ENCODE measurements at regions not wholly inside any gene's neighbourhood (a gene's known extent, or its start where the extent isn't known, plus 50 kb on each side); places are given as distances from the start of the nearest gene placed in this dataset.

DNA sequence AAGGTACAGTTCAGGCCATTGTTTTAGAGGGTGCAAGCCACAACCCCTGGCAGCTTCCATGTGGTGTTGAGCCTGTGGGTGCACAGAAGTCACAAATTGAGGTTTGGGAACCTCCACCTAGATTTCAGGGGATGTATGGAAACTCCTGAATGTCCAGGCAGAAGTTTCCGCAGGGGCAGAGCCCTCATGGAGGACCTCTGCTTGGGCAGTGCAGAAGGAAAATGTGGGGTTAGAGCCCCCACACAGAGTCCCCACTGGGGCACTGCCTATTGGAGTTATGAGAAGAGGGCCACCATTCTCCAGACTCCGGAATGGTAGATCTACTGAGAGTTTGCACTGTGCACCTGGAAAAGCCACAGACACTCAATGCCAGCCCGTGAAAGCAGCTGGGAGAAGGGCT is 242.0 kb upstream of the ACTRT1 start:
- intact Hi-C loops (cut with DNase I, micrococcal nuclease) = no loop called here
- DNase-seq (no peak), ATAC-seq (no peak)

DNA sequence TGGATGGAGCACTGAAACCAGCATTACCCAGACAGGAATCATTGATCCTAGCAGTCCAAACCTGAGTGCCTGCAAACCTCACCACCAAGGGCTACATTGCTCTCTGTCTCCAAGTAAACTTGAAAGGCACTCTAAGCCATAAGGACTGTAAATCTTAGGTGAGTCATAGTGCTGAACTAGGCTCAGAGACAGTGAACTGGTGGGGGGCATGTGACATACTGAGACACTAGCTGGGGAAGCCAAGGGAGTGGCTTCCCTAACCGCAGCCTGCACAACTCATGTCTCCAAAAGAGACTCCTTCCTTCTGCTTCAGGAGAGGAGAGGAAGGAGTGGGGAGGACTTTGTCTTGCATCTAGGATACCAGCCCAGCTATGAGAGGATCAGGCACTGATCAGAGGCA is 235.5 kb upstream of the ACTRT1 start:
- DNase-seq (no peak), ATAC-seq (no peak)
- intact Hi-C loops (cut with DNase I, micrococcal nuclease) = no loop called here

DNA sequence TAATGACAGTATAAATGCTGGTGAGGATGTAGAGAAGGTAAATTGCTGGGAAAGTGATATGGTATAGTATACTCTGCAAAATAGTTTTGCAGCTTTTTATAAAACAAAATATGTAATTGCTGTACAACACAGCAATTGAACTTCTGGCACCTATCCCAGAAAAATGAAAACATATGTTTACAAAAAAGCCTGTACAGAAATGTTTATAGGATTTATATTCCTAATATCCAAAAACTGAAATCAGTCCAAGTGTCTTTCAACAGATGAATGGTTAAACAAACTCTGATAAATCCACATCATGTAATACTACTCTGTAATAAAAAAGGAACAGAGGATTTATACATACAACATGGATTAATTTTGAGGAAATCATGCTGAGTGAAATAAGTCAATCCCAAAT is 198.4 kb upstream of the ACTRT1 start:
- no peak for DNase-seq
- intact Hi-C loops (cut with DNase I, micrococcal nuclease) = no loop called here
- no peak for ATAC-seq

DNA sequence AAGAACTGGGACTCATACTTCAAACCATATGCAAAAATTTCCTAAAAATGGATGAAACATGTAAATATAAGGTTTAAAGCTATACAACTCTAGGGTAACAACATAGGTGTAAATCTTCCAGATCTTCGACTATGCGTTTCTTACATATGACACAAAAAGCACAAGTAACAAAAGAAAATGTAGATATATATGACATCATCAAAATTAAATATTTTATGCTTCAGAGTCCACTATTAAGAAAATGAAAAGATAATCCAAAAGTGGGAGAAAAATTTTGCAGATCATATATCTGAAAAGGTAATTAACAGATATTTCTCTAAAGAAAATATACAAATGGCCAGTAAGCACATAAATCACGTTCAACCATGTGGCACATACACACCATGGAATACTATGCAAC is 164.2 kb upstream of the ACTRT1 start:
- intact Hi-C loops (cut with DNase I, micrococcal nuclease) = no loop called here
- DNase-seq = no peak
- no peak for ATAC-seq

DNA sequence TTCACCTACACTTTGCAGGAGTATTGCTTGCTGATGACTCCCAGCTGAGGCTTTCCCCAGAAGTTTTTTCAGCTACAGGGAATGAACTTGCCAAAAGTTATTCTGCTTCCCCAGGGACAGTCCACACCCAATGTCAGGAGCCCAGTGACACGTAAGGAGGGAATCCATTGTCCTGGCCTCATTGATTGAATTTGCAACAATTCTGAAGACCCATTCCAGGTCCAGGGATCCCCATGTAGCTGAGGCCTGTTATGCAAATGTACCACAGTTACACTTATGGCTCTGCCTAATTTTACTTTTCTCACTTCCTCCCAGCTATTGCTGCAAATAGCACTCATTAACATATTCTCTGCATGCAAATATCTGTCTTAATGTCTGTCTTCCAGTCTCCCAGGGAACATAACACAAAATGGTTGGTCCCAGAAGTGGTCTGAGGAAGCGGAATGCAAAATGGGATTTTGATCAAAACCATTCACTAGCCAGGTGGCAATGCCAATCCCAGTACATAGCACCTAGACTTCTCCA is 113.7 kb upstream of the ACTRT1 start:
- DNase-seq = no peak
- intact Hi-C loops (cut with DNase I, micrococcal nuclease) = no loop called here
- ATAC-seq = no peak

DNA sequence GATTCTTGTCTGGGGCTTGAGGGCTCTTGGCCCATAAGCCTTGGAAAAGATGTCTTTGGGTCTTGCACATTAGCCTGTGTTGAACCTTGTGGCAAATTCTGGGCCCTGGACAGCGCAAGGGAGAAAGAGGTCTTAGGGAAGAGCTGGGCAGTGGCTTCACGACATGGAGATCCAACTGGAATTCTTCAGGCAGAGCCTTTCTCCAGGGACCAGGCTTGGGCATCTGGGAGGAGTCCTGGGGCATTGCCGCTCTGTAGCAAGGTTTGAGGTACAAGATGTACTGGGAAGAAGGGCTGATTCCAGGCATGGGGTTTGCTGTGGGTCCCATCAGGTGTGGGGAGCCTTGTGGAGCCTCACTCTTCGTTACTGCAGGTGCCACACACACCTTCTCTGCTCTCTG is 104.0 kb upstream of the ACTRT1 start:
- ATAC-seq = no peak
- intact Hi-C loops (cut with DNase I, micrococcal nuclease) = no loop called here
- no peak for DNase-seq

DNA sequence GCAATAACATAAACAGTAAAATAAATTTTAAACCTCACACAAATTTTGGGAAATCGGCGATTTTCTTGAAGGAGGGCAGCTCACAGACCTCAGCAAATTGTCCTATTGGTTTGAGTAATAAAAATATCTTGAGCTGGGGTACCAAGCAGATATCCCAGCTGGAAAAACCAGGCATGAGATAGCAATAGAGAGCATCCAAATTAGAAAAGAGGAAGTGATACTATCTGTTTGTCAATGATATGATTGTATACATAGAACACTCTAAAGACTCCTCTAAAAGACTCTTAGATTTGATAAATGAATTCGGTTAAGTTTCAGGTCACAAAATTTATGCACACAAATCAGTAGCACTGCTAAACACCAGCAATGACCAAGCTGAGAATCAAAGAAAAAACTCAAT is 90.5 kb upstream of the ACTRT1 start:
- DNase-seq (no peak), ATAC-seq (no peak)
- intact Hi-C loops (cut with DNase I, micrococcal nuclease) = no loop called here

DNA sequence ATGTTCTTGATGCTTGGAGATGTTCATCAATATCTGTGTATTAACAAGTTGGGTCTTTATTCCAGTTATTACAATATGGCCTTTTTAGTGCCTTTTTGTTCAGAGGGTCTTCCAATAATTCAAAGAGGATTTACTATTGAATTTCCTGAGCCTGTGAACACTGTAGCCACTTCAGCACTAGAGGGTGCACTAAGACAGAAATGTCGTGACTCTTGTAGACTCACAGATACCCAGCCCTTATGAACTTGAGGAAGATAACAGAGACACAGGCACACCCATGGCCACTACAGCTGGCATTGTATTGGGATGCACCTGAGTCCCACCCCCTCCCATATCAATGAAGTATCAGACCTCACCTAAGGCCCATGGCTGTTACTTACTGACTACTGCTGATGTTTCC is 54.4 kb upstream of the ACTRT1 start:
- ATAC-seq = no peak
- DNase-seq = no peak
- intact Hi-C loops (cut with DNase I, micrococcal nuclease) = no loop called here

DNA sequence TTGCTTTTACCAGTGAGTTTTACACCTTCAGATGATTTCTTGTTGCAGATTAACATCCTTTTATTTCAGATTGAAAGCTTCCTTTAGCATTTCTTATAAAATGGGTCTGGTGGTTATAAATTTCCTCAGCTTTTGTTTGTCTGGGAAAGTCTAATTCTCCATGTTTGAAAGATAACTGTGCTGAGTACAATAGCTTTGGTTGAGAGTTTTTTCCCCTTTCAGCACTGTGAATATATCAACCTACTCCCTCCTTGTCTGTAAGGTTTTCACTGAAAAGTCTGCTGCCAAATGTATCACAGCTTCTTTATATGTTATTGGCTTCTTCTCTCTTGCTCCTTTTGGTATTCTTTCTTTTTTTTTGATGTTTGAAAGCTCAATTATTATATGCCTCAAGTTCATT is 53.5 kb upstream of the ACTRT1 start:
- no peak for ATAC-seq
- no peak for DNase-seq
- intact Hi-C loops (cut with DNase I, micrococcal nuclease) = no loop called here

Data from left colon (tissue), 2 donors.